ENCODE measurements at regions not wholly inside any gene's neighbourhood (a gene's known extent, or its start where the extent isn't known, plus 50 kb on each side); places are given as distances from the start of the nearest gene placed in this dataset.

GRCh38 chr4:98711526-98711925 is 53.1 kb upstream of the TSPAN5 start:
- no peak for DNase-seq
- Histone ChIP-seq H3K4me3 (ENCODE audit: low read depth, low read length) (no peak overlapping the region), H3K9me3 (ENCODE audit: severe bottlenecking) (no peaks in the 10 kb centered on the region), H3K27me3 (ENCODE audit: insufficient read depth, low read depth, severe bottlenecking) (no peaks in the 10 kb centered on the region), H3K27ac (no peak overlapping the region), H3K36me3 (no peaks in the 10 kb centered on the region)
- TF ChIP-seq CTCF (IDR thresholded peaks at IDR 0.05; ENCODE audit: low read depth, low read length): no peak

GRCh38 chr4:98710831-98711230 is 52.4 kb upstream of the TSPAN5 start:
- no peak overlapping the region for H3K4me3 ChIP-seq (ENCODE audit: low read depth, low read length)
- no peak for TF ChIP-seq CTCF (IDR thresholded peaks at IDR 0.05; ENCODE audit: low read depth, low read length)
- H3K27ac ChIP-seq: no peak overlapping the region
- no peaks in the 10 kb centered on the region for H3K27me3 ChIP-seq (ENCODE audit: insufficient read depth, low read depth, severe bottlenecking)
- H3K36me3 ChIP-seq: no peaks in the 10 kb centered on the region
- no peaks in the 10 kb centered on the region for H3K9me3 ChIP-seq (ENCODE audit: severe bottlenecking)
- DNase-seq: no peak

Measured in WERI-Rb-1 (cell line).